Neutrophil (primary cell): ENCODE measurements at regions not wholly inside any gene's neighbourhood (a gene's known extent, or its start where the extent isn't known, plus 50 kb on each side); places are given as distances from the start of the nearest gene placed in this dataset.

Experiments
- H3K27ac ChIP-seq: fragments of 200-600 bp; sonication (generic); 2 replicates; pipeline ENCODE4 v1.5.1; 2016; ENCODE audit warnings: mild to moderate bottlenecking, moderate library complexity
- H3K27me3 ChIP-seq: fragments of 200-600 bp; sonication (generic); 2 replicates; pipeline ENCODE4 v1.6.0; 2016; ENCODE audit warnings: mild to moderate bottlenecking
- H3K36me3 ChIP-seq: fragments of 200-600 bp; sonication (generic); 2 replicates; pipeline ENCODE4 v1.5.1; 2017
- H3K4me1 ChIP-seq, 2 experiments: fragments of 200-600 bp in 1 of 2; sonication (generic) in 1 of 2; 1 replicate in 1 of 2; 2 replicates in 1 of 2; pipeline versions ENCODE4 v1.5.1 to v1.6.1; 2013 to 2016; ENCODE audit warnings: low read depth in 1 of 2, low read length in 1 of 2, mild to moderate bottlenecking in 1 of 2, moderate library complexity in 1 of 2; ENCODE audit not compliant: control insufficient read depth in 1 of 2, insufficient read depth in 1 of 2
- H3K4me3 ChIP-seq, 2 experiments: fragments of 200-600 bp in 1 of 2; sonication (generic) in 1 of 2; 1 replicate in 1 of 2; 2 replicates in 1 of 2; pipeline ENCODE4 v1.5.1; 2013 to 2016; ENCODE audit warnings: low read depth in 1 of 2, low read length in 1 of 2, mild to moderate bottlenecking in 1 of 2, moderate library complexity in 1 of 2
- H3K9me3 ChIP-seq: fragments of 200-600 bp; sonication (generic); 2 replicates; pipeline ENCODE4 v1.5.1; 2016
- TF ChIP-seq, protein P1 (sequence below): fragments of 200-600 bp; sonication (generic); IDR thresholded peaks from 2 replicates; pipeline ENCODE4 v1.5.1; 2016; ENCODE audit warnings: antibody characterized with exemption

GRCh38 chr9:29778281-29778849 is 2205.1 kb upstream of the C9orf72 start:
- H3K9me3 ChIP-seq = no peaks in the 10 kb centered on the region
- H3K4me3 ChIP-seq = no peak overlapping the region
- TF ChIP-seq, protein P1, sequence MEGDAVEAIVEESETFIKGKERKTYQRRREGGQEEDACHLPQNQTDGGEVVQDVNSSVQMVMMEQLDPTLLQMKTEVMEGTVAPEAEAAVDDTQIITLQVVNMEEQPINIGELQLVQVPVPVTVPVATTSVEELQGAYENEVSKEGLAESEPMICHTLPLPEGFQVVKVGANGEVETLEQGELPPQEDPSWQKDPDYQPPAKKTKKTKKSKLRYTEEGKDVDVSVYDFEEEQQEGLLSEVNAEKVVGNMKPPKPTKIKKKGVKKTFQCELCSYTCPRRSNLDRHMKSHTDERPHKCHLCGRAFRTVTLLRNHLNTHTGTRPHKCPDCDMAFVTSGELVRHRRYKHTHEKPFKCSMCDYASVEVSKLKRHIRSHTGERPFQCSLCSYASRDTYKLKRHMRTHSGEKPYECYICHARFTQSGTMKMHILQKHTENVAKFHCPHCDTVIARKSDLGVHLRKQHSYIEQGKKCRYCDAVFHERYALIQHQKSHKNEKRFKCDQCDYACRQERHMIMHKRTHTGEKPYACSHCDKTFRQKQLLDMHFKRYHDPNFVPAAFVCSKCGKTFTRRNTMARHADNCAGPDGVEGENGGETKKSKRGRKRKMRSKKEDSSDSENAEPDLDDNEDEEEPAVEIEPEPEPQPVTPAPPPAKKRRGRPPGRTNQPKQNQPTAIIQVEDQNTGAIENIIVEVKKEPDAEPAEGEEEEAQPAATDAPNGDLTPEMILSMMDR = no peak

DNA sequence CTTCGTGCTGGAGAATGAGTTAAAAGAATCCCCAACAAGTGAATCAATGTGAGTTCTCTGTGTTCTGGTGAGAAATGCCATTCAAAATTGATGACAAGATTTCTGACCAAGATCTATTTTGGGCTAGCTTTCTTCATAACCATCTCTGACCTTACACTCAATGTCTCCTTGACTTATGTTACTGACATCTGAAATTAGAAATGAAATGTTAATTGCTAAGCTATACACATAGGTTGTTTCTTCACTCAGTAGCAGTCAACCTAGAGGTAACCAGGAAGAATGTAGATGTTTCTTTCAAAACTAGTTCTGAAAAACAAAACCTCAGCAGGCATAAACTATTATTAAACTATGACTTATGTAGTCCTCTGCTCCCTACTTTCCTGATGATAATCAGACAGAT is 2220.7 kb upstream of the C9orf72 start:
- no peaks in the 10 kb centered on the region for H3K4me1 ChIP-seq
- TF ChIP-seq, protein P1 = no peak
- H3K27ac ChIP-seq = no peak overlapping the region
- no peaks in the 10 kb centered on the region for H3K27me3 ChIP-seq
- no peaks in the 10 kb centered on the region for H3K36me3 ChIP-seq
- no peak overlapping the region for H3K4me3 ChIP-seq
- no peaks in the 10 kb centered on the region for H3K9me3 ChIP-seq

More at GRCh38 chr9:29778281-29778849, 2205.1 kb upstream of the C9orf72 start:
- Histone ChIP-seq H3K27ac (no peak overlapping the region), H3K27me3 (no peaks in the 10 kb centered on the region), H3K4me1 (no peaks in the 10 kb centered on the region), H3K36me3 (no peaks in the 10 kb centered on the region)

GRCh38 chr9:29796291-29796952 is 2223.1 kb upstream of the C9orf72 start:
- Histone ChIP-seq H3K4me3 (no peak overlapping the region), H3K9me3 (no peaks in the 10 kb centered on the region), H3K27ac (no peak overlapping the region), H3K4me1 (no peaks in the 10 kb centered on the region), H3K36me3 (no peaks in the 10 kb centered on the region), H3K27me3 (no peaks in the 10 kb centered on the region)
- TF ChIP-seq, protein P1 = no peak

DNA sequence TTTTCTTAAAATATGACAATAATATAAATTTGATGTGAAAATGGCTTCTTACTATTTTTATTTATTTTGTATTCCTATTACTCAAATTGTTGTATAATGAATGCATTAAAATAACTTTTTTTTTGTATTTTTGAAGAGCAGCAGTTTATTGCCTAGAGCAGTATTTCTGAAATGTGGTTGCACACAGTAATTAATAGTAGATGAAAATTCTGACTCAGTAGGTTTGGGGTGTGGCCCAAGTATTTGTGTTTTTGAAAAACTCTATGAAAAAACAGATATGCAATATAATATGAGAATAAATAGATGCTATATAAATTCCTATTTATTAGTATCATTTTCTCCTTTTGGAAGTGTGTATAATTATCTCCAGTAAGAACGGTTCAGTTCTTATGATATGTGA is 2225.3 kb upstream of the C9orf72 start:
- no peaks in the 10 kb centered on the region for H3K9me3 ChIP-seq
- no peaks in the 10 kb centered on the region for H3K4me1 ChIP-seq
- TF ChIP-seq, protein P1 = no peak
- no peaks in the 10 kb centered on the region for H3K27me3 ChIP-seq
- no peak overlapping the region for H3K4me3 ChIP-seq
- H3K36me3 ChIP-seq = no peaks in the 10 kb centered on the region
- H3K27ac ChIP-seq = no peak overlapping the region

- H3K4me3 ChIP-seq = no peak overlapping the region
- H3K27me3 ChIP-seq = no peaks in the 10 kb centered on the region
- no peaks in the 10 kb centered on the region for H3K9me3 ChIP-seq
- H3K27ac ChIP-seq = no peak overlapping the region
- H3K4me1 ChIP-seq = no peaks in the 10 kb centered on the region
- TF ChIP-seq, protein P1 = no peak
- no peaks in the 10 kb centered on the region for H3K36me3 ChIP-seq
Measured at GRCh38 chr9:29799227-29799626, 2225.9 kb upstream of the C9orf72 start.
